GM12878 (cell line): ENCODE measurements at regions not wholly inside any gene's neighbourhood (a gene's known extent, or its start where the extent isn't known, plus 50 kb on each side); places are given as distances from the start of the nearest gene placed in this dataset.

Experiments
- ATAC-seq: fragments of 200-7000 bp; cut with Tn5 transposase; 3 replicates; pipeline ENCODE4 v1.9.1; 2020; ENCODE audit warnings: mild to moderate bottlenecking, moderate library complexity
- BruUV-seq: library from RNA; stranded (reverse); fragments of 400-500 nt; replicated peaks from 2 replicates; lab custom pipeline; 2021; lab: Mats Ljungman, UMichigan
- CTCF ChIA-PET: fragments of 300-600 bp; sonication (Branson Sonifier 250); formaldehyde crosslinking; extraction: SDS; loops from one replicate; lab custom pipeline; 2021; ENCODE audit warnings: inconsistent platforms; lab: Yijun Ruan, JAX
- POLR2A ChIA-PET: fragments of 350-600 bp; formaldehyde crosslinking; extraction: SDS; loops from one replicate; lab custom pipeline; 2021; ENCODE audit warnings: inconsistent platforms; lab: Charles Lee
- RAD21 ChIA-PET: fragments of 300-600 bp; sonication (Branson Sonifier 250); formaldehyde crosslinking; loops from one replicate; lab custom pipeline; 2023; ENCODE audit warnings: antibody characterized with exemption; ENCODE audit not compliant: unreplicated experiment; lab: Charles Lee
- SMC1A ChIA-PET: fragments of 300-600 bp; sonication (Branson Sonifier 250); formaldehyde crosslinking; loops from one replicate; lab custom pipeline; 2023; ENCODE audit not compliant: unreplicated experiment, uncharacterized antibody; lab: Charles Lee
- DNase-seq: peaks from one replicate; pipeline ENCODE4 v3.0.0-alpha.2; 2011; ENCODE audit warnings: low read depth, low spot score
- FAIRE-seq: peaks from 3 replicates; lab custom pipeline; 2011; peaks lifted over from hg19 to GRCh38; lab: Jason Lieb, UNC
- H2AFZ ChIP-seq: 2 replicates; pipeline ENCODE4 v1.6.0; 2011; ENCODE audit warnings: low read depth, low read length, control low read depth; ENCODE audit not compliant: control insufficient read depth
- H3K27ac ChIP-seq: 2 replicates; pipeline ENCODE4 v1.5.1; 2011; ENCODE audit warnings: control low read depth; ENCODE audit not compliant: control insufficient read depth, insufficient read depth
- H3K27me3 ChIP-seq, 2 experiments: replicated peaks in 1 of 2; 2 replicates each; pipeline versions ENCODE4 v1.6.0 to v1.6.1; 2011; ENCODE audit warnings: low read length in 1 of 2; ENCODE audit not compliant: control insufficient read depth in 2 of 2, insufficient read depth in 2 of 2
- H3K36me3 ChIP-seq, 2 experiments: 2 replicates each; pipeline ENCODE4 v1.5.1; 2011; ENCODE audit warnings: low read length in 1 of 2; ENCODE audit not compliant: control insufficient read depth in 2 of 2, insufficient read depth in 2 of 2
- H3K4me1 ChIP-seq: 2 replicates; pipeline ENCODE4 v1.6.1; 2011; ENCODE audit warnings: mild to moderate bottlenecking, low read length, moderate library complexity, mixed read lengths; ENCODE audit not compliant: control insufficient read depth, insufficient read depth
- H3K4me2 ChIP-seq: 2 replicates; pipeline ENCODE4 v1.6.0; 2011; ENCODE audit warnings: control low read depth; ENCODE audit not compliant: control insufficient read depth, insufficient read depth
- H3K4me3 ChIP-seq: fragments of 200-600 bp; sonication (generic); 2 replicates; pipeline ENCODE4 v1.5.1; 2016
- H3K79me2 ChIP-seq: 2 replicates; pipeline ENCODE4 v1.6.0; 2011; ENCODE audit warnings: low read length; ENCODE audit not compliant: control insufficient read depth, insufficient read depth
- H3K9ac ChIP-seq: 2 replicates; pipeline ENCODE4 v1.8.0; 2011; ENCODE audit warnings: low read length, control low read depth, mixed read lengths; ENCODE audit not compliant: control insufficient read depth, insufficient read depth
- H3K9me3 ChIP-seq: replicated peaks from 3 replicates; pipeline ENCODE4 v1.5.1; 2011; ENCODE audit warnings: mild to moderate bottlenecking, low read length; ENCODE audit not compliant: control insufficient read depth, insufficient read depth
- H4K20me1 ChIP-seq: 2 replicates; pipeline ENCODE4 v1.6.0; 2011; ENCODE audit not compliant: control insufficient read depth, insufficient read depth
- ELK1 ChIP-seq: IDR thresholded peaks from 2 replicates; pipeline ENCODE4 v1.6.1; 2012; ENCODE audit warnings: low read depth, low read length, improper control_type of control experiment
- FOXK2 ChIP-seq: fragments of 450-650 bp; IDR thresholded peaks from 2 replicates; pipeline ENCODE4 v1.6.1; 2017; ENCODE audit warnings: mild to moderate bottlenecking, moderate library complexity
- FOXM1 ChIP-seq: IDR thresholded peaks from 2 replicates; pipeline ENCODE4 v1.6.1; 2012; ENCODE audit warnings: low read depth, mild to moderate bottlenecking, inconsistent platforms, low read length, moderate library complexity
- HDAC2 ChIP-seq: fragments of 200-600 bp; sonication (generic); IDR thresholded peaks from 2 replicates; pipeline ENCODE4 v1.6.1; 2017
- KAT2A ChIP-seq: conservative IDR thresholded peaks from 2 replicates; pipeline ENCODE4 v1.6.1; 2011; ENCODE audit warnings: low read depth, low read length; ENCODE audit not compliant: control insufficient read depth
- NFXL1 ChIP-seq: fragments of 450-650 bp; IDR thresholded peaks from 2 replicates; pipeline ENCODE4 v1.6.1; 2017; ENCODE audit warnings: antibody characterized with exemption, mild to moderate bottlenecking, borderline replicate concordance
- PBX3 ChIP-seq: IDR thresholded peaks from 2 replicates; pipeline ENCODE4 v1.6.1; 2011; ENCODE audit warnings: mild to moderate bottlenecking, low read depth, low read length, moderate library complexity; ENCODE audit not compliant: insufficient replicate concordance
- SMAD1 ChIP-seq: fragments of 450-650 bp; IDR thresholded peaks from 2 replicates; pipeline ENCODE4 v1.6.1; 2018; ENCODE audit warnings: mild to moderate bottlenecking, low read depth; ENCODE audit not compliant: partially characterized antibody
- TAF1 ChIP-seq: IDR thresholded peaks from 2 replicates; pipeline ENCODE4 v1.6.1; 2011; ENCODE audit warnings: mild to moderate bottlenecking, low read depth, low read length, borderline replicate concordance
- YBX1 ChIP-seq: fragments of 450-650 bp; IDR thresholded peaks from 2 replicates; pipeline ENCODE4 v1.6.1; 2016; ENCODE audit warnings: antibody characterized with exemption
- WGBS: methylation state at CpG from one replicate; pipeline ENCODE4 v1.1.6; 2016; ENCODE audit warnings: low lambda C conversion rate; ENCODE audit not compliant: insufficient replicate concordance, insufficient coverage; ENCODE audit errors: missing lambda C conversion rate; 5-methylcytosine and 5-hydroxymethylcytosine counted together
- in situ Hi-C: fragments of 300-500 bp; cut with MboI; formaldehyde crosslinking; loops from 9 replicates; pipeline ENCODE4 v1.14.3; 2018; ENCODE audit warnings: mixed read lengths
- intact Hi-C: fragments of 100-400 bp; cut with micrococcal nuclease; formaldehyde crosslinking; loops from one replicate; pipeline ENCODE4 v1.14.2; 2022; ENCODE audit not compliant: unreplicated experiment

GRCh38 chr22:27106985-27107384 lies 449.6 kb downstream of the MIAT start:
- BruUV-seq = no TSS peak
- Histone ChIP-seq H3K27ac (no peak overlapping the region), H3K36me3 (no peaks in the 10 kb centered on the region), H3K27me3 (no peaks in the 10 kb centered on the region), H3K4me2 (no peak overlapping the region), H3K4me1 (no peaks in the 10 kb centered on the region), H3K4me3 (no peak overlapping the region), H3K9me3 (no peaks in the 10 kb centered on the region; the same call in 2 of the 3 replicates), H3K9ac (no peak overlapping the region), H3K79me2 (no peaks in the 10 kb centered on the region), H2AFZ (no peak overlapping the region), H4K20me1 (no peaks in the 10 kb centered on the region)
- intact Hi-C loops = no loop called here
- SMC1A ChIA-PET = no interaction called here
- DNase-seq = no peak
- 0% methylated on average over 4 of the region's 4 CpGs for WGBS
- in situ Hi-C loops = no loop called here
- CTCF ChIA-PET = no interaction called here
- FAIRE-seq = no peak
- TF ChIP-seq NFXL1 (no peak), SMAD1 (no peak), YBX1 (no peak), TAF1 (no peak), FOXK2 (no peak), HDAC2 (no peak), FOXM1 (no peak), KAT2A (no peak), PBX3 (no peak), ELK1 (no peak)
- RAD21 ChIA-PET = no interaction called here
- ATAC-seq = no peak
- POLR2A ChIA-PET = no interaction called here
